ENCODE measurements at regions not wholly inside any gene's neighbourhood (a gene's known extent, or its start where the extent isn't known, plus 50 kb on each side); places are given as distances from the start of the nearest gene placed in this dataset.

DNA sequence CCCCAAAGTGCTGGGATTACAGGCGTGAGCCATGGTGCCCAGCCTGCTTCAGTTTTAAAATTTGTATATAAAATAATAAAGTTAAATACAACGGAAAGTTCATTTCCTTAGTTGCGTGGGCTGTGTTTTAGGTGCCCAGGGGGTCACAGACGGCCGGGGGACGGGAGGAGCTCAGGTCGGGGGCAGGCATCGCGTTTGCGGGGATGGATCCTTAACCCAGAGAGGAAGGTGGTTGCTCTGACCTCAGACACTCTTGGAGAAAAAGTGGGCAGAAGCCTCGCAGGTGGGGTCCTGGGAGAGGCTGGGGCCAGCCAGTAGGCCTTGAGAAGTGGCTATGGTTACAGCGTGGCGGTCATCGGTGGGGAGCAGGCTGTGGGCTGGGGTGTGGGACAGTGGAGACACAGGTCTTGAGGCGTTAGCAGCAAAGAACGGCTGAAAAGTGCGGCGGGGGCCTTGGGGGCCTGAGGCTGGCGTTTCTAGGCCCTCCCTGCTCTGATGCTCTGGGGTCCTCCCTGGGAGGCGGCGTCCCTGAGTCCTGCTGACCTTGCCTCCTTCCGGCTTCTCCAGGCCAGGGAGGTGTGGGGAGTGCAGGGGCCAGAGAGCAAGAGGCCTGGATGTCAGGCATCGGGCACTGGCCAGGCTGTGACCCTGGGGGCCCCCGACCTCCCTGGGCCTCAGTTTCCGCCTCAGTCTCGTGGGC is 54.4 kb downstream of the UNCX start:
- DNase-seq (ENCODE audit: low spot score), result no peak

DNA sequence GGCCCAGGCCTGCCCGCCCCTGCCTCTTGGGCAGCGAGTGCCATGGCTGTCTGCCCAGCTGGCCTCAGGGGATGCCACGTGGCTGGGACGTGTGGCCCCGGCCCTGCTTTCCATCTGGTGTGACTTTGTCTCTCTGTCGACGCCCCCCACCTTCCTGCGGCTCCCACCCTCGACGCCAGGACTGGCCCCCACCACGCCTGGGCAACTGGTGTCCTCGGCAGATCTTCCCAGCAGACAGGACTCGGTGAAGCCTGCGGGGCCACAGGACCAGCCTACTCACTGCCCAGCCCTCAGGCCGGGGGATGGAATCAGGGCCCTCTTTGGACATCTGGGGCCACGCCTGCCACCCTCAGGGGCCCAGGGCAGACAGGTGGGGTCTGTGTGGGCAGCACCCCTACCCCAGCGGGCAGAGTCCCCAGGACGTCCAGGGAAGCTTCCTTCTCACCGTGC is 55.1 kb downstream of the UNCX start:
- no peak for DNase-seq (ENCODE audit: low spot score)

DNA sequence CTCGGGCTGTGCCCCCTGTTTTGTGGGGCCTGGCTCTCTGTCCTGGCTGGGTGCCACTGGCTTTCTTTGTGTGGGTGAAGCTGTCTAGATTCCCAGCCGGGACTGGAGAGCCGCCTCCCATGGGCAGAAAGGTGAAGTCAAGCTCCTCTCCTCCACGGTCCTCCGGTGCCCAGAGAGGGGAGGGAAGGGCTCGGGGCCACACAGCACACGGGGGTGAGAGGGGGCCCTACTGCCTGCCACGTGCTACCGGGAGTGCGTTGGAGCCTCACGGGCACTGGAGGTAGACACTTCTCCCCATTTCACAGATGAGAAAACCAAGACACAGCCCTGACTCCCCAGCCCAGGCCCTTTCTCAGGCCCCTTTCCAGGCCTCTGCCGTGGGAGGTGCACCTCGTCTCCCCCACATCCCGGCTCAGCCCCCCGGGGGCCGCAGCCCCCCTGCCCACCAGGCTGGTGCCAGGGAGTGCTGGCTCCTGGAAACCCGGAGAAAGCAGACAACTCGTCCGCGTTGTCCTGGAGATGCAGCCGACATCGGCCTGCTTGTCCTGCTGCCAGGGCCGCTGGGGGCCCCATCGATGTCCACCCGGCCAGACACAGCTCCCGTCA is 55.8 kb downstream of the UNCX start:
- DNase-seq (ENCODE audit: low spot score), result no peak

DNA sequence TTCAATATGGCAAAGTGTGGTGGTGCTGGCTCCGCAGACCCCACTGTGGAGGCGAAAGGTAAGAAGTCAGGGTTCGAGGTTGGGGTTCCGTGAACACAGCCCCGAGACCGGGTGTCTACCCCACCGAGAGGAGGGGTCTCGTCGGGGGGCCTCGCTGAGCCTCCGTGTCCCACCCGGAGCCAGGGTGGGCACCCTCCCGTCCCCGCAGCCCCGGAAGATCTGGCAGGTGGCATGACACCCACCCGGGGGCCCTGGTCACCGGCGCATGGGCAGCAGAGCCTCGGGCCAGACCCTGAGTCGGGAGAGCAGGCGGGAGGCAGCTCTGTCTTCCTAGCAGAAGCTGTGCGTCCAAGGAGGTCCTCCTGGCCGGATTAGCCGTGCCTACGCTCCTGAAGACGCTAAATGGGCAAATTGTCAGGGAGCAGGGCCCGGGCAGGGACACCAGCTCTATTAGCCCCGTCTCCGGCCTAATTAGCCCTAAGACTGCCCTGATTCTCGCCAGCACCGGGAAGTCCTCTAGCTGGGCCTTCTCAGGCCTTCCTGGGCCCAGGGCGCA is 56.4 kb downstream of the UNCX start:
- no peak for DNase-seq (ENCODE audit: low spot score)

DNA sequence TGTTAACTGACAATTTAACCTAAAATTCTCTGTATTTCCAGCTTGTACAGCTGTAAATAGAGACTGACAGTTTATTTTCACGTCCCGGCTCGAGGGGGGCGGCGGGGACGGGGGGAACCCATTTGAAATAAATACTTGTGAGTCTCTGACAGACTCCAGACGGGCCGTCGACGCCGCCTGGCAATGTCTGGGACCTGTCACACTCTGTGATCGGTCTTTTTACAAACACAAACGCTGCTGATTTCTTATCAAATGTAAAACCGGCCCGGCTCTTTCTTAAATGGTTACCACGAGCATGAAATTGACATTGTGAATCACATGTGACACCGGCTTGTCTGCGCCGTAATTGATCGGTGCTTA is 57.0 kb downstream of the UNCX start:
- no peak for DNase-seq (ENCODE audit: low spot score)

DNA sequence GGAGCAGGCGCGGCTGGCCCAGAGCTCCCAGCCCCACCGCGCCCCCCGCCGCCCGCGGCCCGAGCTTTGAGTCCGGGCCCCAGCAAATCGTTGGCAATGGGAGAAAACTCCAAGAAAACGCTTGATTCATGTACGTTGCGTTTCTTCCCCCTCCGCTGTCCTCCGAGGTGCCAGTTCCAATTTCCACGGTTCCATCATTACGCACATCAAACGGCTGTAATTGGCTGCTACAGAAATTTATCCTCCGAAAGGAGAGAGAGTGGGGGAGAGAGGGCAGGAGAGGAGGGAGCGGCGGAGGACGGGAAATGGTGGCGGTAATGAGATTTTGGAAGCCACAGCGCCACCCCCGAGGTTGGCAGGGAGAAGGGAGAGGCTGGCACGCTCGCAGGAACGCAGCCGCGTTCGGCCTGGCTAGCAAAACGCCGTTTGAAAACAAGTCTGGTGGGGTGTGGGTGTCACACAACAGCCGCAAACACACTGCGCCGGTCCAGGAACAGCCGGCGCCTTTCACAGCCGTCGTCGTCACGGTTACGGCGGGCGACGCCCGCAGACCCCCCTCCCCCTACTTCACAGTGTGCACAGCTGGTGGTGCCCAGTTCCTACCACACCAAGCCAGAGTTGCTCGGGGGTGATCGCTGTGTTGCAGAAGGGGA is 57.5 kb downstream of the UNCX start:
- no peak for DNase-seq (ENCODE audit: low spot score)

DNA sequence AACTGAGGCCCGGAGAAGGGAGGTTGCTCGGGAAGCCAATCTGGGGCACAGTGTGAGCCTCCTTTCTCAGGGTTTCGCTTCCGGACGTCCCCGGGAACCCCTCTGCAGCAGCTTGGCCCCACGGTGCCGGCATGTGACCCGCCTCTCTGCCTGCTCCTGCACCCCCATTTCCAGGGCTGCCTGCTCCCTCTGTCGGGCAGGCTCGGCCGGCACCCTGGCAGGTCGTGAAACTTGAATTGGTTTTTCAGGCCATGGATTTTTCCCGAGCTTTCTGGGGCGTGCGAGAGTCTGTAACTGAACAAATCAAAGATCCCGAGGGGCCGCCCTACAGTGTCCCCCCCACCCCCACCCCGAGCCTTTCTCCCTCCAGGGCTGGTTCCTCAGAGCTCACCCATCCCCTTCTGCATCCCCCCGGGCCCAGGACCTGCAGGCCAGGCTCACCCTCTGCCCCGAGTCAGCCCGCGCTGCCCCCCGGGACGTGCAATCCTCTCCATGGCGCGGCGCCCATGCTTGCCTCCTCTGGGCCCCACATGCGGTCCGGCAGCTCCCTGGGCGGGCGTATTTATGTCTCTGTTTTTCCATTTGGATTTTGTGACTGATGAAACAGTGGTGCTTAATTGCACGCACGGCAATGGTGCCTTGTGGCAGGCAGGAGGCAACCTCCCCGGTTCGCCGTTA is 58.1 kb downstream of the UNCX start:
- no peak for DNase-seq (ENCODE audit: low spot score)

DNA sequence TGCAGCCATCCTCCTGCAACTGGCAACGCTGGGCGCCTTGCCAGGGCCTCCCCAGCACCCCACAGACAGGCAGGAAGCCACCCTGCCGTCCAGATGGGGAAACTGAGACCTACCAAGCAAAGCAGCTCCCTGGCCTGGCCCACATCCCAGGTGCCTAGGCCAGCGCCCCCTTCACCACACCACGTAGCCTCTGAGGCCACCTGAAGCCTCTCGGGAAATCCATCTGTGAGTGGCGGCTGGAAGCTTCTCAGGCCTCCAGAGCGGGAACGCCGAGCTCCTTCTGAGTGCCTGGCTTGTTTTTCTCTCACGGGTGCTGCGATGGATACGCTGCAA is 58.7 kb downstream of the UNCX start:
- DNase-seq (ENCODE audit: low spot score), result no peak

DNA sequence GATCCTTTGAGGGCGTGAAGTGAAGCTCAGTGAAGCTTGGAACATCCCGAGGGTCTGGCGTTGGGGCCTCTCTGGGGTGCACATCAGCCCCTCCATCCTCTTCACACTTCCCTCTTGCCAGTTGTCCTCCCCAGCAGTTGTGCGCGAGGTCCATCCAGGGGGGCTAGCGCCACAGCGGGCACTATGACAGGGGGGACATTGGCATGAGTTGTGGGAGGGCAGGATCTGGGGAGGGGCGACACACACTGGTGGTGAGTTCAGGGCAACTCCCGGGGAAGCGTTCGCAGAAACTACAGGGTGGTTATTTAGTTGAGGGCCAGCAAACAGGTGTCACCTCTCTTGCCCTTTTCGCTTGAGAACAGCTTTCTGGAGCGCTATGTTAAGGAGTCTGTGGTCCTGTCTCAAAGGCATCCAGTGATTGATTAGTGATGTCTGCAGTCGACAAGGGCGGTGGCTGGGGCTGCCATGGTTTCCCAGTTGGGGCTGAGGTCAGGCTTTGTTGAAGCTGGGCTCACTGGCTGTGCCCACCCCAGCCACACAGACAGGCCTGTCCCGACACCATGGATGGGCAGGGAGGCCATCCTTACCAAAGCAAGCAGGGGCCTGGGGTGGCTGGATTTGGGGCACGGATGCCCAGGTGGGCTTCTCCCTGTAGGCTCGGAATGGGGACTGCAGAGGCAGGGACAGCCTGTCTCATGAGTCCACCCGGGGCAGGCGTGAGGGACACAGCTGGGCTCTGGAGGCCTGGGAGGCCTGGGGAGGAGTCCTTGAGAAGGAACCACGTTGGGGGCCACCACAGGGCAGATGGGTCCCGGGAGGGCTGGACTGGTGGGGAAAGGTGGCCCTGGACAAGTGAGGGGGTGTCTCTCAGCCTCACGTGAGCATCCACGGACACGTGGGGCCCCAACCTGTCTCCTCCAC is 59.4 kb downstream of the UNCX start:
- DNase-seq (ENCODE audit: low spot score), result no peak

DNA sequence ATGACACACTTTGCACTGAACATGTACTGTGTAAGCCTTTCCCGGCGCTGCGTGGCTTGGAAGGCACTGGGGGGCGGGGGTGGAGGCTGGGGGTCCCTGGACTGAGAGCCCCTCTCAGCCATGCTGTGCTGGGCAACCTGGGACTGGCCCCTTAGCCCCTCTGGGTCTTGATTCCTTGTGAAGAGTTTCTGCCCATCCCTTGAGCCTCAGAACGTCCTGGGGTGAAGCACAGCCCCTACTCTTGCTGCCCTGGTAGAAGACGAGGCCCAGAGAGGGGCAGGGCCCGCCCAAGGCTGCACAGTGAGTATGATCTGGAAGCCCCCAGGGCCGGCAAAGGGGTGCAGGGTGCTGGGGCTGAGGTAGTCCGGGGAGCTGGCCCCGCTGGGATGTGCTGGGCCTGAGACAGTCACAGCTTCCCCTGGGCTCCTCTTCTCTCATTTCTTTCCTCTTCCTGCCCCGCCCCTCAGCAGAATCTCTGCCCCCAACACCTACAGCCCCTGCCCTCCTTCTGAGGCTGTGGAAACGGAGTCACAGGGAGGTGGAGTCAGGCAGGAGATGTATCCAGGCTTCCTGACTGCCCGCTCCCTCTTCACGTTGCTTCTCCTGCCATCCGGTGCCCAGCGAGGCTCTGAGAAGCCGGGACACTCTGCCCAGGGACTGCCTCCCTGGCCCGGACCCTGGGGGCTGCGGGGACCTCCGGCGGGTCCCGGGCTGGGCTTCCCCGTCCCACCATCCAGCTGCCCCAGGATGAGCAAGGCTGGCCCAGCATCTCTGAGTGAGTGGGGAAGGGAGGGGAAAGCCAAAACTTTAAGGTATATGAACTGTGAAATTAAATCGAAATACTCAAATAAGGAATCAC is 60.5 kb downstream of the UNCX start:
- DNase-seq (ENCODE audit: low spot score), result no peak

DNA sequence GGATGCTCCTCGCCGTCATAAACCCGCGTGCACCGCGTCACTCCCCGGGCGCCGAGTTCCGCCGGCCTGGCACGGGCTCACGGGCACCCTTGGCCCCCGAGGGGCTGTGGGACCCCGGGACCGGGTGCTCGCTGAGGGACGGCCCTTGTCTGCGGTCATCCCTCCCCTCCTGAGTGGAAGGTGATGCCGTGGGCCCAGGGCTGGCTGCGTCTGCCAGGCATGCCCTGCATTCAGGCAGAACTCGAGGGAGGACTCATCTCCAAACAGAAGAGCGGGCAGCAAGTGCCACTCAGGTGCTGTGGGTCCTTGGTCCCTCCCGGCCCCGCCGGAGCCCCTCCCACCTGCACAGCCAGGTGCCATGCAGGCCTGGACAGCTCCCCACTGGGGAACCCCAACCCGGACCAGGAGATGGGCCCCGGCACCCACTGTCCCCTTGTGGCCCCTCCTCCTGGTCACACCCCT is 61.3 kb downstream of the UNCX start:
- DNase-seq (ENCODE audit: low spot score), result no peak

DNA sequence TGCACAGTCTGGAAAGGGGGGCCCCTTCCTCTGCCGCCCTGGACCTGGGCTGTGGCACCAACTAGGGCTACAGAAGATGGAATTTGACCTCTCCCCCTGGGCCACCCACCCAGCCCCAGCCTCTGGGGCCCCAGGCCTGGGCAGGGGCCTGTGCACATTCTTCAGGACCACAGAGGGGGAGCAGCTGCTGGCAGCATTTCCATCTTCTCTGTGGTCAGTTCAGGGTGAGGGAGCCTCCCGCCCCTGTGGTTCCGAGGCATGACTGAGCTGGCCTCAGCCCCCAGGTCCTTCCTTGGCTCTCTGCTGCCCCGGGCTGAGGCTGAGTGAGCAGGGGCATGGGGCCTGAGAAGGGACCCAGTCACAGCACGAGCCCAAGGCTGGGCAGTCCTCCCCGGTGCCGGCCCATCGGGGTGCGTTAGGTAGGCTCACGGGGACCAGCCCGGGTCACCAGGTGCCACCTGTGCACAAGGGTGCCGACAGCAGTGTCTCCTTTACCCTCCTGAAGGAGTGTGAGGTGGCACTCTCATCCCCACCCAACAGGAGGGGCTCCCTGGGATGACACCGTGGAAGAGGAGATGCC is 63.2 kb downstream of the UNCX start:
- DNase-seq (ENCODE audit: low spot score), result no peak

DNA sequence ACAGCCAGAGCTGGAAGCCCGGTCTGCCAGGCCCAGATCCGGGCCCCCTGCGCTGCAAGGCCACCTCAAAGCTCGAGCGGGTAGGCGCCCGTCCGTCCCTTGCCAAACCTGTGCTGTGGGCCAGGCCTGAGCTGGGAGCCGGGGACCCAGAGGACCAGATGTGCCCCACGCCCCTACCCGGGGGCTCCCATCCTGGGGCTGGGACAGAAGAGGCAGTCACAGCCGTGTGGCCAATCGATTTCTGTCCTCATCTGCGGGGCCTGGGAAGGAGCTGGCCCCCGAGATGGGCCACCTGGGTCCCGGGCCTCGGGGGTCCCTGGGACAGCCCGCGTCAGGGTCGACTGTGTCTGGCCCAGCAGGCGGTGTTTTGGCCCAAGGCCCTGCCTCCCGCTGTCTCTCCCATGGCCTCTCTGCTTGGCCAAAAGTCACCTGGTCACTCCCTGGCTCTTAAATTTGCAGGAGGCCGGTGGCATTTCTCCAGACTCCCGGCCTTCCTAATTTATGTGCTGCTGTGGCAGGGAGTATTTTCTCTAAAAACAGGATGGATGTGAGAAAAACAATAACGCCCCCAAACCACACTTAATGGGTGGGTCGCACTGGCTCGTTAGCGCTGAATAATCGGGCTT is 63.8 kb downstream of the UNCX start:
- no peak for DNase-seq (ENCODE audit: low spot score)

DNA sequence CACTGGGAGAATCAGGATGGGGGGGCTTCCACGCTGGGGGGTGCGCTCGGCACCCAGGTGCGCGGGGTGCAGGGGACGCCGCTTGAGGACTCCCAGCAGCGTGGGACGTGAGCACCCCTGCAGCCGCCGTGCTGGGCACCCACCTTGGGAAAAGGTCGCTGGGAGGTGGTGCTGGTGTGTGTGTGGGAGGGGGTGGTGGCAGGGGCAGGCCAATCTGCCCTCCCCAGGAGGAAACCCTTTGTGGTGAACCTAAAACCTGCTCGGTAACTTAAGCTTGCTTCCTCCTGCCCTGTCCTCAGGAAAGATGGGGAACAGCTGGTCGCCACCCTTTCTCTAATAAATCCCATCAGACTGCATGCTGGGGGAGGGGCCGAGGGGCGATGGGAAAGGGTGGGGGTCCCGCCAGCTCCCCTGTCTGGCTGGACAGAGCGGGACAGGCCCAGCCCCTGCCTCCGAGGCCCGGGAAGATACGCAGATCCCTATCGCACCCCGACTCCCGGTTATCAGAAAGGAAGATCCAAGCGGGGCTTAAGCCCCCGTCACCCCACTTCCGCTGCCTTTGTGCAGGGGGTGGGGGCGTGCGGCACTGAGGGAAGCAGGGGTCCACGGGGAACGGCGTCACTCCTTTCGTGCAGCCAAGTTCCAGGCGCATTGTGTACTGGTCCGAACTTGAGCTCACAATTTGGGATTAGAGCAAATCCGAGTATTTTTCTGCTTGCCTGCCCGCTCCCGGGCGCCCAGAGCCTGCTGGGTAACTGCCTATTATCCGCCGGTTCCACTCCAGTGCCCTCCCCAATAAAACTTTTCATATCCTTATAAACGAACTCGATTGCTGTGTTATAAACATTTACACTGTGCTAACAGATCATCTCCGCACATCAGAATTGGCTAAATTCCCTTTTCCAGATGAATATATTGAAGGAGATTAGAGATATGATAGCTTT is 64.6 kb downstream of the UNCX start:
- DNase-seq (ENCODE audit: low spot score), result no peak

DNA sequence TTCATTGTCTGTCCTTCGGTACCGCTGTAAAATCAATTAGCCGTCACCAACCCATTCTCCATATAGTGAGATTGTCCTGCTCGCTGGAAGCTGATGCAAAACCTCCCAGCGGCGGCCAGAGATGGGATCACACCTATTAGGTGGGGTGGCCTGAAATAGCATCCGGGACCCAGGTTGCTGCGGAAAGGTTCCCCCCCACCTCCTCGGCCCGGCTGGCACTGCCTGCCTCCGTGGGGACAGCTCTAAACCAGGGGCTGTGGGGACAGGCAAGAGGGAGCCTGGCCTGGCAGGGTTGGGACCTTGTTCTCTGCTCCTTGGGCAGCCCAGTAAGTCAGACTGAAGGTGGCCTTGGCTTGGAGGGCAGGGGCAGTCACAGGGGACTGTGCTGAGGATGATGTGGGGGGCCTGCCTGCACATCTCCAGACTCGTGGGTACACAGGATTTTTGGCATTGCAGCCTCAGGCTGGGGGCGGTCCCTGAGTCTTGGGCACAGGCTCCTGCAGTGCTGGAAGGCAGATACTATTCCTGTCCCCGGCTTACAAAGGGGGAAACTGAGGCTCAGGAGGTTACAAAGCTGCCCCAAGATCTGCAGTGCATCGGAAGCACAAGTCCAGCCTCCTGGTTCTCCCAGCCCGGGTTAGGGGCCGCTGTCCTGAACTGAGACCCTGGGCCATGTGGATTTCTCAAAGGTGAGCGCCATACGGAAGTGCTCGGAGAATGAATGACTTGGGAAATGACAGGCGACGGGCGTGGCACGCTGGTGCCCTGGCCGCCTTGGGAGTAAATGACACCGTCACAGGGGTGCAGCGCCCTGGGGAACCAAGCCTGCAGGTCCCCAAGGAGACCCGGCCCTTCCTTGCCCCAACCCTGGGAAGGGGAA is 65.6 kb downstream of the UNCX start:
- DNase-seq (ENCODE audit: low spot score), result no peak

DNA sequence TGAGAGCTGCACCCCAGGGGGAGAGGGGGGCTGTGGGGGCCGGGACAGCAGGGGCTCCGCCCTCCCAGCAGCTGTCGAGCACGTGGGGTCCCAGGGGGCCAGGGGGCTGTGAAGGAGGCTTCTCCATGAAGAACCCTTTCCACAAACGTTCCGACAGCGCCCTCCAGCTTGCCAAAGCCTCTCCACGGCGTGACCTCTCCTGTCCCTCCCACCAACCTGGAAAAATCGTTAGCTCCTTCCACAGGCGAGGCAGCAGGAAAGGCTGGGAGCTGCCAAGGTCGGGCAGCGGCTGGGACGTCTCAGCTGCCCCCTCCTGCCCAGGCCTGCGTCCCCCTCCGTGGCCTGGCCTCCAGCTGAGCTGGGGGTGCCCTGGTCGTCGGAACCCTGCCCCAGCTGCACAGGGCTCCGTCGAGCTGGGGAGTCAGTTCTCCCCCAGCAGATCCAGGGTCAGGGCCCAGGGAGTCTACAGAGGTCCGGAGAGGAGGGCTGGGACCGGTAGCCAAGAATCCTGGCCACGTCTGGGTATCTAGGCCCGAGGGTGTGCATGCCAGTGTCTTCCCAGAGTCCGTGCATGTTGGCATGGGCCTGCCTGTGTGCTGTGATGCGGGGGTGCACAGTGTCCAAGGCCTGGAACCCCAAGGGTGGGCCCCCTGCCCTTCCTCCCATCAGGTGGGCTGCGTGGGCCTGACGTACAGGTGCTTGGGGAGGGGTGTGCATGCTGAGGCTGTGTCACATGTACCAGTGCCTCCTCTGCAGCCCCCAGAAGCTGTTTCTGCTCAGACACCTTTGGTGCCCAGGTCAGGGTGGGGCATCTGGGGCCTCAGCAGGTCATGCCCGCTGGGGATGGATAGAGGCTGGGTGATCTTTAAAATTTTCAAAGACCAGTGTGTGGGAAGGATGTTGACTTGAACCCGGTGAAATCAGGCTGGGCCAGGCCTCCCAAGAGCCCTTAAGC is 66.5 kb downstream of the UNCX start:
- DNase-seq (ENCODE audit: low spot score), result no peak

Data from A172 (cell line).